Adrenal gland (tissue), 9 donors: ENCODE measurements at regions not wholly inside any gene's neighbourhood (a gene's known extent, or its start where the extent isn't known, plus 50 kb on each side); places are given as distances from the start of the nearest gene placed in this dataset.

Source experiments
- DNase-seq, 7 donors: peaks; one replicate each; pipeline ENCODE4 v3.0.0-alpha.2; 2019 to 2020
- H3K27ac ChIP-seq, 5 donors: fragments of 200-600 bp; sonication (generic) in 4 of 5; 1 replicate in 3 of 5; 2 replicates in 2 of 5; pipeline versions ENCODE4 v1.5.1 to v1.8.0; 2016 to 2020; ENCODE audit warnings: mild to moderate bottlenecking in 1 of 5
- H3K27me3 ChIP-seq: fragments of 200-600 bp; 2 replicates; pipeline ENCODE4 v1.8.0; 2021
- H3K36me3 ChIP-seq, 2 donors: fragments of 200-600 bp; replicated peaks in 1 of 2; 1 replicate in 1 of 2; 2 replicates in 1 of 2; pipeline versions ENCODE4 v1.5.1 to v1.8.0; 2018 to 2022
- H3K4me1 ChIP-seq, 2 donors: fragments of 200-600 bp; replicated peaks in 1 of 2; 1 replicate in 1 of 2; 2 replicates in 1 of 2; pipeline versions ENCODE4 v1.5.1 to v1.8.0; 2018 to 2021
- H3K4me3 ChIP-seq, 4 donors: fragments of 200-600 bp; sonication (generic) in 3 of 4; one replicate each; pipeline ENCODE4 v1.5.1; 2016 to 2018
- H3K9me3 ChIP-seq, 3 donors: fragments of 200-600 bp; sonication (generic) in 1 of 3; replicated peaks in 1 of 3; 1 replicate in 2 of 3; 2 replicates in 1 of 3; pipeline versions ENCODE4 v1.5.1 to v1.8.0; 2016 to 2021
- POLR2A ChIP-seq, 2 donors: fragments of 450-650 bp; IDR thresholded peaks; one replicate each; pipeline ENCODE4 v1.6.1; 2017; ENCODE audit warnings: antibody characterized with exemption in 2 of 2, mild to moderate bottlenecking in 2 of 2, moderate library complexity in 1 of 2
- WGBS, 4 donors: extraction: QIAGEN DNeasy Blood & Tissue Kit in 2 of 4; methylation state at CpG; one replicate each; pipeline versions ENCODE4 v1.1.5 to v1.1.7; 2013 to 2017; 5-methylcytosine and 5-hydroxymethylcytosine counted together
- intact Hi-C, 2 donors: fragments of 100-400 bp; cut with DNase I; formaldehyde crosslinking; loops; one replicate each; pipeline versions ENCODE4 v1.14.1 to v1.15.0; 2022 to 2023
- TF ChIP-seq, protein P1 (sequence below), 6 experiments: fragments of 450-650 bp in 4 of 6; fragments of 200-600 bp in 2 of 6; sonication (generic) in 1 of 6; IDR thresholded peaks; 1 replicate in 5 of 6; 2 replicates in 1 of 6; pipeline versions ENCODE4 v1.5.1 to v1.8.0; 2016 to 2021; ENCODE audit warnings: antibody characterized with exemption in 6 of 6, mild to moderate bottlenecking in 2 of 6, moderate library complexity in 1 of 6
- donor health status: healthy with polysubstance abuse.
- donor health status: Bipolar disorder and iron deficiency.
- donor health status: DM: yes; HTN: yes; CAD: no.
- donor health status: DM: no; HTN: no; CAD: no.
- donor health status: DM: no; HTN: no; CAD: no.

DNA sequence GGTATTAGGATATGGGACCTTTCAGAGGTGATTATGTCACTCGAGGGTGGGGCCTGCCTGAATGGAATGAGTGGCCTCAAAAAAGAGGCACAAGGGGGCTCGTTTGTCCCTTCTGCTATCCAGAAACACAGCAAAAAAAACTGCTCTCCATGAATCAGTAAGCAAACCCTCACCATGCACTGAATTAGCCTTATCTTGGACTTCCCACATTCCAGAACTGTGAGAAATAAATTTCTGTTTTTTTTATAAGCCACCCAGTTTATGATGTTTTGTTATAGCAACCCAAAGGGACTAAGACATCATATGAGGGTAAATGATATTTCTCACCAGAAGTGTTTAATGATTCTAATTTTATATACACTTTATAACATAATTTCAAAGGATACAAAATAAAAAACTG, 476.6 kb upstream of the EDIL3 start:
- H3K9me3 ChIP-seq: no peaks in the 10 kb centered on the region
- no peak for DNase-seq
- WGBS, 4 donors: 40 to 50% (median 45%) methylated on average over 2 of the region's 2 CpGs
- H3K36me3 ChIP-seq: no peaks in the 10 kb centered on the region
- intact Hi-C loops: no loop called here
- H3K4me3 ChIP-seq: no peak overlapping the region
- H3K27ac ChIP-seq: no peak overlapping the region
- TF ChIP-seq, protein P1, sequence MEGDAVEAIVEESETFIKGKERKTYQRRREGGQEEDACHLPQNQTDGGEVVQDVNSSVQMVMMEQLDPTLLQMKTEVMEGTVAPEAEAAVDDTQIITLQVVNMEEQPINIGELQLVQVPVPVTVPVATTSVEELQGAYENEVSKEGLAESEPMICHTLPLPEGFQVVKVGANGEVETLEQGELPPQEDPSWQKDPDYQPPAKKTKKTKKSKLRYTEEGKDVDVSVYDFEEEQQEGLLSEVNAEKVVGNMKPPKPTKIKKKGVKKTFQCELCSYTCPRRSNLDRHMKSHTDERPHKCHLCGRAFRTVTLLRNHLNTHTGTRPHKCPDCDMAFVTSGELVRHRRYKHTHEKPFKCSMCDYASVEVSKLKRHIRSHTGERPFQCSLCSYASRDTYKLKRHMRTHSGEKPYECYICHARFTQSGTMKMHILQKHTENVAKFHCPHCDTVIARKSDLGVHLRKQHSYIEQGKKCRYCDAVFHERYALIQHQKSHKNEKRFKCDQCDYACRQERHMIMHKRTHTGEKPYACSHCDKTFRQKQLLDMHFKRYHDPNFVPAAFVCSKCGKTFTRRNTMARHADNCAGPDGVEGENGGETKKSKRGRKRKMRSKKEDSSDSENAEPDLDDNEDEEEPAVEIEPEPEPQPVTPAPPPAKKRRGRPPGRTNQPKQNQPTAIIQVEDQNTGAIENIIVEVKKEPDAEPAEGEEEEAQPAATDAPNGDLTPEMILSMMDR (IDR thresholded peaks at IDR 0.05): no peak
- TF ChIP-seq POLR2A (IDR thresholded peaks at IDR 0.05): no peak
- H3K27me3 ChIP-seq: no peaks in the 10 kb centered on the region
- no peaks in the 10 kb centered on the region for H3K4me1 ChIP-seq

- no peaks in the 10 kb centered on the region for H3K36me3 ChIP-seq
- no peak for DNase-seq
- no peaks in the 10 kb centered on the region for H3K9me3 ChIP-seq
- intact Hi-C loops: no loop called here
- no peak overlapping the region for H3K4me3 ChIP-seq
- no peaks in the 10 kb centered on the region for H3K4me1 ChIP-seq
- no peaks in the 10 kb centered on the region for H3K27me3 ChIP-seq
- WGBS, 4 donors: 75 to 89% (median 82%) methylated on average over 1 of the region's 1 CpG
- H3K27ac ChIP-seq: no peak overlapping the region
- TF ChIP-seq, protein P1 (IDR thresholded peaks at IDR 0.05): no peak
- TF ChIP-seq POLR2A (IDR thresholded peaks at IDR 0.05): no peak
Observed at GRCh38 chr5:84859056-84859455, 474.4 kb upstream of the EDIL3 start.

- H3K36me3 ChIP-seq: no peaks in the 10 kb centered on the region
- H3K9me3 ChIP-seq: no peaks in the 10 kb centered on the region
- DNase-seq: no peak
- no peaks in the 10 kb centered on the region for H3K27me3 ChIP-seq
- intact Hi-C loops: no loop called here
- H3K4me1 ChIP-seq: no peaks in the 10 kb centered on the region
- H3K4me3 ChIP-seq: no peak overlapping the region
- TF ChIP-seq POLR2A (IDR thresholded peaks at IDR 0.05): no peak
- TF ChIP-seq, protein P1 (IDR thresholded peaks at IDR 0.05): no peak
- H3K27ac ChIP-seq: no peak overlapping the region
- WGBS, 4 donors: 79 to 95% (median 84%) methylated on average over 1 of the region's 1 CpG
Observed at GRCh38 chr5:84831701-84832100, 447.0 kb upstream of the EDIL3 start.

GRCh38 chr5:84830265-84830664, 445.6 kb upstream of the EDIL3 start:
- WGBS, 4 donors: 65 to 98% (median 91%) methylated on average over 5 to 28 of the region's 28 CpGs
- H3K36me3 ChIP-seq: no peaks in the 10 kb centered on the region
- no peaks in the 10 kb centered on the region for H3K27me3 ChIP-seq
- TF ChIP-seq POLR2A (IDR thresholded peaks at IDR 0.05): no peak
- TF ChIP-seq, protein P1 (IDR thresholded peaks at IDR 0.05): no peak
- DNase-seq: no peak
- no peaks in the 10 kb centered on the region for H3K4me1 ChIP-seq
- H3K9me3 ChIP-seq: no peaks in the 10 kb centered on the region
- H3K27ac ChIP-seq: no peak overlapping the region
- intact Hi-C loops: no loop called here
- no peak overlapping the region for H3K4me3 ChIP-seq
